Prostate gland (tissue), 2 donors: ENCODE measurements at regions not wholly inside any gene's neighbourhood (a gene's known extent, or its start where the extent isn't known, plus 50 kb on each side); places are given as distances from the start of the nearest gene placed in this dataset.

Experiments used
- DNase-seq: peaks from one replicate; pipeline ENCODE4 v3.0.0-alpha.2; 2019; ENCODE audit warnings: low spot score
- H3K27ac ChIP-seq, 2 donors: fragments of 200-600 bp; sonication (generic); 2 replicates each; pipeline ENCODE4 v1.5.1; 2017 to 2019
- H3K27me3 ChIP-seq: fragments of 200-600 bp; sonication (generic); replicated peaks from 2 replicates; pipeline ENCODE4 v1.5.1; 2019; ENCODE audit not compliant: insufficient read depth
- H3K36me3 ChIP-seq, 2 donors: fragments of 200-600 bp; sonication (generic); 1 replicate in 1 of 2; 2 replicates in 1 of 2; pipeline versions ENCODE4 v1.5.1 to v1.8.1; 2017 to 2019
- H3K4me1 ChIP-seq: fragments of 200-600 bp; sonication (generic); replicated peaks from 2 replicates; pipeline ENCODE4 v1.5.1; 2019
- H3K4me3 ChIP-seq, 2 donors: fragments of 200-600 bp; sonication (generic); 2 replicates each; pipeline ENCODE4 v1.5.1; 2017 to 2019
- H3K9me3 ChIP-seq: fragments of 200-600 bp; sonication (generic); 2 replicates; pipeline ENCODE4 v1.5.1; 2017
- CTCF ChIP-seq, 4 experiments: fragments of 200-600 bp in 2 of 4; fragments of 450-650 bp in 2 of 4; sonication (generic) in 2 of 4; IDR thresholded peaks; 1 replicate in 3 of 4; 2 replicates in 1 of 4; pipeline ENCODE4 v1.5.1; 2016 to 2019; ENCODE audit warnings: antibody characterized with exemption in 4 of 4, mild to moderate bottlenecking in 2 of 4, moderate library complexity in 2 of 4
- POLR2A ChIP-seq: fragments of 450-650 bp; IDR thresholded peaks from one replicate; pipeline ENCODE4 v1.6.1; 2016; ENCODE audit warnings: antibody characterized with exemption, mild to moderate bottlenecking
- POLR2AphosphoS5 ChIP-seq: sonication (generic); formaldehyde crosslinking; IDR thresholded peaks from one replicate; pipeline ENCODE4 v1.6.1; 2017; ENCODE audit warnings: antibody characterized with exemption
- WGBS: methylation state at CpG from one replicate; pipeline ENCODE4 v1.1.5; 2018; 5-methylcytosine and 5-hydroxymethylcytosine counted together
- intact Hi-C: fragments of 100-400 bp; cut with DNase I; formaldehyde crosslinking; loops from one replicate; pipeline ENCODE4 v1.14.2; 2022

- intact Hi-C loops = no loop called here
- TF ChIP-seq POLR2A (no peak), CTCF (IDR thresholded peaks at IDR 0.05) (no peak), POLR2AphosphoS5 (no peak)
- no peak overlapping the region for H3K27ac ChIP-seq
- WGBS = 37% methylated on average over 4 of the region's 4 CpGs
- DNase-seq = no peak
- no peak overlapping the region for H3K4me3 ChIP-seq
- H3K4me1 ChIP-seq = no peaks in the 10 kb centered on the region
- no peaks in the 10 kb centered on the region for H3K27me3 ChIP-seq
- no peaks in the 10 kb centered on the region for H3K36me3 ChIP-seq
- no peaks in the 10 kb centered on the region for H3K9me3 ChIP-seq
These were observed 125.0 kb upstream of the TLE4 start for GRCh38 chr9:79446523-79447307.

- DNase-seq = no peak
- Histone ChIP-seq H3K27me3 (no peaks in the 10 kb centered on the region), H3K4me1 (no peaks in the 10 kb centered on the region), H3K4me3 (no peak overlapping the region), H3K36me3 (no peaks in the 10 kb centered on the region), H3K27ac (no peak overlapping the region), H3K9me3 (no peaks in the 10 kb centered on the region)
- TF ChIP-seq POLR2AphosphoS5 = no peak
- no peak for TF ChIP-seq POLR2A
- 53% methylated on average over 3 of the region's 3 CpGs for WGBS
- intact Hi-C loops = no loop called here
These were observed 124.5 kb upstream of the TLE4 start for GRCh38 chr9:79447308-79447605.

GRCh38 chr9:79447762-79448161 lies 124.0 kb upstream of the TLE4 start:
- no peak overlapping the region for H3K4me3 ChIP-seq
- intact Hi-C loops = no loop called here
- 54% methylated on average over 5 of the region's 5 CpGs for WGBS
- DNase-seq = no peak
- no peaks in the 10 kb centered on the region for H3K9me3 ChIP-seq
- no peak for TF ChIP-seq POLR2AphosphoS5
- no peak for TF ChIP-seq POLR2A
- TF ChIP-seq CTCF (IDR thresholded peaks at IDR 0.05) = no peak
- H3K4me1 ChIP-seq = no peaks in the 10 kb centered on the region
- no peaks in the 10 kb centered on the region for H3K27me3 ChIP-seq
- H3K36me3 ChIP-seq = no peaks in the 10 kb centered on the region
- H3K27ac ChIP-seq = no peak overlapping the region

GRCh38 chr9:79452265-79452664 lies 119.5 kb upstream of the TLE4 start:
- Histone ChIP-seq H3K27me3 (no peaks in the 10 kb centered on the region), H3K4me3 (no peak overlapping the region), H3K36me3 (no peaks in the 10 kb centered on the region), H3K27ac (no peak overlapping the region), H3K9me3 (no peaks in the 10 kb centered on the region), H3K4me1 (no peaks in the 10 kb centered on the region)
- intact Hi-C loops = no loop called here
- DNase-seq = no peak
- no peak for TF ChIP-seq POLR2AphosphoS5
- no peak for TF ChIP-seq POLR2A
- no peak for TF ChIP-seq CTCF (IDR thresholded peaks at IDR 0.05)

- intact Hi-C loops = no loop called here
- H3K9me3 ChIP-seq = no peaks in the 10 kb centered on the region
- no peak overlapping the region for H3K27ac ChIP-seq
- no peak for TF ChIP-seq POLR2AphosphoS5
- TF ChIP-seq POLR2A = no peak
- TF ChIP-seq CTCF (IDR thresholded peaks at IDR 0.05) = no peak
- H3K36me3 ChIP-seq = no peaks in the 10 kb centered on the region
- no peaks in the 10 kb centered on the region for H3K4me1 ChIP-seq
- no peak for DNase-seq
- H3K4me3 ChIP-seq = no peak overlapping the region
- H3K27me3 ChIP-seq = no peaks in the 10 kb centered on the region
- WGBS = 49% methylated on average over 3 of the region's 3 CpGs
These were observed 110.1 kb upstream of the TLE4 start for GRCh38 chr9:79461712-79462111.
